T47D (cell line): ENCODE measurements at regions not wholly inside any gene's neighbourhood (a gene's known extent, or its start where the extent isn't known, plus 50 kb on each side); places are given as distances from the start of the nearest gene placed in this dataset.
A peak's percentile ranks its signal among the peaks of the same experiment; 100 is the strongest.
"Not testable (repeated sequence)": the region's sequence is repeated elsewhere in the genome, so short reads cannot be mapped to it uniquely, and the experiment has no call there.

Source experiments
- DNase-seq, 2 experiments: peaks; one replicate each; pipeline versions ENCODE4 v3.0.0 to v3.0.0-alpha.2; 2011 to 2012; ENCODE audit warnings: low read depth in 1 of 2, low spot score in 1 of 2
- JUND ChIP-seq: IDR thresholded peaks from 2 replicates; pipeline ENCODE4 v1.6.1; 2012; ENCODE audit warnings: low read depth
- in situ Hi-C: cut with HindIII; loops from 2 replicates; pipeline ENCODE4 v1.10.0; 2016; ENCODE audit warnings: low sequenced_read_pairs, low pct_unique_long_range_greater_than_20kb

DNA sequence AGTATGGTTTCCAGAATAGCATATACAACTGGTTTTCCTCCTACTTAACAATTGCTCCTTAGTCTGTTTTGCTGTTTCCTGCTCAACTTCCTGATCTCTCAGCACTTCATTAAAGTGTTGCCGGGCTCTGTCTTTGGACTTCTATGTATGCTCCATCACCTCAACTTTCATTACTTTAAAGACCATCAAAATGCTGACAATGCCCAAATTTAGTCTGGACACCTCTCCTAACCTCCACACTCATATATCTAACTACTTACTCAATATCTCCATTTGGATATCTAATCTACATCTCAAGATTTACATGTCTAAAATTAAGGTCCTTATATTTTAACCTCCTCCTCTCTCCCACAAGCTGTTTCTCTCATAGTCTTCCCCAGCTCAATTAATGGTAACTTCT is 54.4 kb upstream of the LGR5 start:
- TF ChIP-seq JUND = no peak
- in situ Hi-C loops = no loop called here
- no peak for DNase-seq

DNA sequence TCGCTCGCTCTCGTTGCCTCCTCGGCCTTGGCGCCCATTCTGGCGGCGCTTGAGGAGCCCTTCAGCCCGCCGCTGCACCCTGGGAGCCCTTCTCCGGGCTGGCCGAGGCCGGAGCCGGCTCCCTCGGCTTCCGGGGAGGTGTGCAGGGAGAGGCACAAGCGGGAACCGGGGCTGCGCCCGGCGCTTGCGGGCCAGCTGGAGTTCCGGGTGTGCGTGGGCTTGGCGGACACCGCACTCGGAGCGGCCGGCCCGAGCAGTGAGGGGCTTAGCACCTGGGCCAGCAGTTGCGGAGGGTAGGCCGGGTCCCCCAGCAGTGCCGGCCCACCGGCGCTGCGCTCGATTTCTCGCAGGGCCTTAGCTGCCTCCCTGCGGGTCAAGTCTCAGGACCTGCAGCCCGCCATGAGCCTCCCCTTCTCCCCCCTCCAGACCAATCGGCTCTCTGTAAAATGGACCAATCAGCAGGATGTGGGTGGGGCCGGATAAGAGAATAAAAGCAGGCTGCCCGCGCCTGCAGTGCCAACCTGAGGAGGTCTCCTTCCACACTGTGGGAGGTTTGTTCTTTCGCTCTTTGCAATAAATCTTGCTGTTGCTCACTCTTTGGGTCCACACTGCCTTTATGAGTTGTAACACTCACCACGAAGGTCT is 62.8 kb upstream of the LGR5 start:
- DNase-seq = peak in 1 of 2 experiments; percentile 9

DNA sequence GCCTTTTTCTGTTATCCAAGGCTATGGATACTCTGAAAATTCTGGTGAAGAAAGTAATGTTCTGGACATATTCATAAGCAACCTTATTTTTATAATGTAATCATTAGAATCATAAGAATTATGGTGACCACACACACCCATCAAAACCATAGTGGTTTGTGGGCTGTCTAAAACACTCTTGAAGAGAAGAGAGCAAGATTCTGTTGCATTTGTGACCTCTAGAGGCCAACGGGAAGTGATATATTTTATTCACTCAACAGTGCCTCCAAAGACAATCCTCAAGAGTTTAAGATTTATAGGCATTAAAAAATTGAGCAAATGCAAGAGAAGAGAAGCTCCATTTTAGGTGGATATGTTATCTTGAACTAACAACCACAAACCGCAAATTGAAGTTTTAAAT is 68.5 kb upstream of the LGR5 start:
- no peak for TF ChIP-seq JUND
- DNase-seq = peak in 1 of 2 experiments; percentile 13
- in situ Hi-C loops = no loop called here

More for the DNA sequence above, 62.8 kb upstream of the LGR5 start:
- in situ Hi-C loops = not testable (repeated sequence)

DNA sequence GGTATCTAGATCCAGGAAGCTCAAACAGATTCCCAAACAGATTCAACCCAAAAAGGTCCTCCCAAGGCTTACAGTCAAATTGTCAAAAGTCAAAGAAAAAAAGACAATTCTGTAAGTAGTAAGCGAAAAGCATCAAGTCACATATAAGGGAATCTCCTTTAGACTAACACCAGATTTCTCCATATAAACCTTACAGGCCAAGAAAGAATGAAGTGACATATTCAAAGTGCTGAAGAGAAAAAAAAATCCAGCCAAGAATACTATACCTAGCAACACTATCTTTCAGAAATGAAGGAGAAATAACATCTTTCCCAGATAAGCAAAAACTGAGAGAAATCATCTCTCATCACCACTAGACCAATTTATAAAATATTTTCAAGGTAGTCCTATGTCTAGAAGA is 79.6 kb upstream of the LGR5 start:
- no peak for TF ChIP-seq JUND
- in situ Hi-C loops = no loop called here
- DNase-seq = no peak

DNA sequence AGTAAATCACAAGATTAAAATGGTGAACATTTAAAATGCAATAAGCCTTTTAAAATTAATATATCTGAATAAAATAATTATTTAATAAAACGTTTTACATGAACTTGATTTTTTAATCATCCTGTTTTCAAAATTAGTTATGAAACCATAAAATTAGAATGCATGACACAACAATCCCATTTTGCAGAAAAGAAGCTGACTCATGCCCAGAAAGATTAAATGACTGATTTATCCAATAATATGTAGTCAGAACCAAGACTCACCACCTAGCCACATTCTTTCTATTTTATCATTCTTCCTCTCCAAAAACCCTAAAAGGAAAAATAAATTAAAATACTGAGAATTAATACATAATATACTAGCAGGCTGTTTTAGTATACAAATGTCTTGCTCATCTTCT is 83.0 kb upstream of the LGR5 start:
- no peak for DNase-seq
- in situ Hi-C loops = no loop called here
- TF ChIP-seq JUND = no peak

DNA sequence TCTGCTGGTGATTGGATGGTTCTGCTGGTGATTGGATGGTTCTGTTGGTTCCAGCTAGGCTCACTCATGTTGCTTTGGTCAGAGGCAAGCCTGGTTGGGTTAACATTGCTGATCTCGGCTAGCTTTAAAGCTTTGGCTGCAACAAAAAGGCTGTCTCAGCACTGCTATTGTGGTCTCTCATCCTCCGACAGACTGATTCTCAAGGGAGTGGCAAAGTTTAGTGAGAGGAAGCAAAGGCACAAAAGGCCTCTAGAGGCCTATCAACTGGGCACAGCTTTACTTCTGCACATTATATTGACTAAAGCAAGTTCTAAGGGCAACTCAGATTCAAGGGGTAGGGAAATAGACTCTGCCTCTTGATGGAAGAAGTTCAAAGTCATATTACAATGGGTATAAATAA is 84.7 kb upstream of the LGR5 start:
- no peak for TF ChIP-seq JUND
- no peak for DNase-seq
- in situ Hi-C loops = no loop called here

DNA sequence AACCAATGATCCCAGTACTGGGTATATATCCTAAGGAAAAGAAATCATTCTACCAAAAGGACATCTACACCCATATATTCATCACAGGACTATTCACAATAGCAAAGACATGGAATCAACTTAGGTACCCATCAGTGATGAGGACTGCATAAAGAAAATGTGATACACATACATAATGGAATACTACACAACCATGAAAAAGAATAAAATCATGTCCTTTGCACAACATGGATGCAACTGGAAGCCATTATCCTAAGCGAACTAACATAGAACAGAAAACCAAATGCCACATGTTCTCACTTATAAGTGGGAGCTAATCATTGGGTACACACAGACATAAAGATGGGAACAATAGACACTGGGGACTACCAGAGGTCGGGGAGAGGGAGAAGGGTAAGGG is 86.0 kb upstream of the LGR5 start:
- no peak for TF ChIP-seq JUND
- DNase-seq = no peak
- in situ Hi-C loops = no loop called here

DNA sequence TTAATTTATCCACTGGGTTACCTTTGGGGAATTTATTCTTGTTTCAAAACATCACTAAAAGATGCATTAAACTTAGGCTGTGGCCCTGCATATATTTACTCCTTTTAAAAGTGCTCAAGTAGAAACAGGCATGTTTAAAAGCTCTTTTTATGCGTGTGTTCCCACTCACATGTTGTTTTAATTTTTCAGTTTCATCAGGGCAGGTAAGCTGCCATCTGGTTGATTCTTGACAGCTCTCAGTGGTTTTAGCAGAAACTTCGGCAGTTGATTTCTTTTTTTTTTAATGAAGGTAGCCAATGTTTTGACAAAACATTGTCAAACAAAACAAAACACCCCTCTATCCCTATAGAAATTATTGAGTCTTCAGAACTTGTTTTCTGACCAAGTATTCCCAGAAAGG is 89.6 kb upstream of the LGR5 start:
- TF ChIP-seq JUND = no peak
- in situ Hi-C loops = no loop called here
- DNase-seq = no peak

DNA sequence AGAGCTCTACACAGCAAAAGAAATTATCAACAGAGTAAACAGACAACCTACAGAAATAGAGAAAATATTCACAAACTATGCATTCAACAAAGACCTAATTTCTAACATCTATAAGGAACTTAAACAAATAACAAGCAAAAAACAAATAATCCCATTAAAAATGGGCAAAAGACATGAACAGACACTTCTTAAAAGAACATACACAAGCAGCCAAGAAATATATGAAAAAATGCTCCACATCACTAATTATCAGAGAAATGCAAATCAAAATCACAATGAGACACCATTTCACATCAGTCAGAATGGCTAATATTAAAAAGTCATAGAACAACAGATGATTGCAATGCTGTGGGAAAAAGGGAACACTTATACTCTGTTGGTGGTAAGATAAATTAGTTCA is 100.7 kb upstream of the LGR5 start:
- in situ Hi-C loops = no loop called here
- no peak for DNase-seq
- TF ChIP-seq JUND = no peak

DNA sequence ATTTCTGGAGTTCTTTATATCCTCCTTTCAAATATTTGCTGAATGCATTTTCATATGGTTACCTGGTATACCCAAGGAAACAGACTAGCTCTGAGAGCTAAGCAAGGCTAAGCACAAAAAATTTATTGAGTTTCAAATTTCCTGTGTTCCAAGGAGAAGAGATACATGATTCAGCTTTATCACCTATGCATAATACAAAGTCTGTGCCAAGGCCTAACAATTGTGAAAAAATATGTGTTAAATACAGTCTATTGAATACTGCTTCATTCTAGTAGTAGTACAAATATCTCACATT is 103.7 kb upstream of the LGR5 start:
- in situ Hi-C loops = no loop called here
- no peak for DNase-seq
- no peak for TF ChIP-seq JUND

DNA sequence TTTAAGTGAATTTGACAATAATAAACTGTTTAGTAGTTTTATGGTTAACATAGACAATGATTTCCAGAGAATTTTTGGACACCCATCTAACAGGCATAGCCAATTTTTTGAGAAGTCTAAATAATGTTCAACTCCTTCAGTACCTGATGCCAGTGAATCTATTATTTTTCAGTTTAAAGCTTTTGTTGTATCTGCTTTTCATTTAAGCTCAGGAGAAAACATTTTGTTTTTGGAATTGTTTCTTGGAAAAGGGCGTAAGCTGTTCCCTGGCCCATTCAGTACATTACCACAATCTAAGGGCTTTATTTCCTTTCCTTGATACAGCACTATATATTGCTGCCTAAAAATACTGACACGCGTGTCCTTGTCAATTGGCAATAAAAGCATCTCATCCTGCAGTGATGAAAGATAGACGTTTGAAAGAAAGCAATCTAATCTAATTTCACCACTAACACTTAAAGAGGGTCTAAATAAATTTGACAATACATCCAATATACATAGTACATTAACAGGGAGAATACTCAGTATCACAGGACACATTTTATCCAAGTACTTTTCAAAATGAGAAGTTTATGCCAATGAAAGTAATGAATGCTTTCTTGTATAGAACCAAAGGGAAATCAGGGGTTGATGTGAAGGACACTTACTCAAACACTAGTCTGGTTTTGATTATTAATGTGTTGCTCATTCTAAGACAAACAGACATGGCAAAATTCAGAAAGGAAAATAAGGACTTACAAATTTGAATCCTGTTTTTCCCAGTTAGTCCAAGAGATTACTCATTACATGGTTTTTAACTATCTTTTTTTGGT is 104.2 kb upstream of the LGR5 start:
- TF ChIP-seq JUND = no peak
- no peak for DNase-seq
- in situ Hi-C loops = no loop called here

DNA sequence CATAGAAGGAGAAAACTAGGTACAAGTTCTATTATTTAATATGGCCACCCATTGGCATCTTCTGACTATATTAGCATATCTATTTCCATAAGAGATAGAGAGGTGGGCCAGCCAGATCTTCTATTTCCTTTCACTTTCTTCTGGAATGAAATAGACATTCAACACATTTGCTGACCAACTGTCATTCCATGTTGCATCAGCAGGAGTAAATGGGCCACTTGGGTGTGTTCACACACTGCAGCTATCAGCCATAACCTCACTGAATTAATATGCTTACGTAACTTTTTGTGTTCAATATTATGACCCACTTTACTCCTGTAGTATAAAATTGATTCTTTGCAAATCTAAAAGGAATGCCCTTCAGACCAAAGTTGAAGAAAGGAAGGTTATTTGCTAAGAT is 106.2 kb upstream of the LGR5 start:
- in situ Hi-C loops = no loop called here
- no peak for DNase-seq
- no peak for TF ChIP-seq JUND

DNA sequence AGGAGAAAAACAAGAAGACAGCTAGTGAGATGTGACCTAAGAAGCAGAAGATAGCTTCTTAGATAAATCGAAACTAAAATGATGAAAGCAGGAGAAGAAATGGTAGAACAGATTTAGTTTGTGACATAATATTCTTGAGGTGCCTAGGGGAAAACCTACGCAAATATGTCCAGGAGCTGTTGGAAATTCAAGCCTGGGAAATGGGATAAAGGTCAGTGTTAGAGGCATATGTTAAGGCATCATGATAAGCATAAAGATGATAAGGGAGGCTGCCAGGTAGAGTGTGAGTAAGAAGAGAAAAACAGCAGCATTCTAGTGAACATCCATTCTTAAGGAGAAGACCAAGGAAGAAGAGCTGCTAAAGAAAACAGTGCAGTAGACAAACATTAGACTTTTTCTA is 109.6 kb upstream of the LGR5 start:
- in situ Hi-C loops = no loop called here
- no peak for DNase-seq
- no peak for TF ChIP-seq JUND

DNA sequence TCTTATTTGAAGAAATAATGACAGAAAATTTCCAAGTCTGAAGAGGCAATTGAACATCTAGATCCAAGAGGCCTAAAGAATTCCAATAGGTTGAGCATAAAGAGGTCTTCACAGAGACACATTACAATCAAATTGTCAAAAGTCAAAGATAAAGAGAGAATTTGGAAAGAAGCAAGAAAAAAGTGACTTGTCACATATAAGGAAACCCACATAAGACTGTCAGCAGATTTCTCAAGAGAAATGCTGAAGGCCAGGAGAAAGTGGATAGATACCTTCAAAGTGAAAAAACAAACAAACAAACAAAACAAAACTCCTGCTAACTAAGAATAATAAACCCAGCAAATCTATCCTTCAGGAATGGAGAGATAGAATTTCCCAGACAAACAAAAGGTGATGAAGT is 118.1 kb upstream of the LGR5 start:
- DNase-seq = no peak
- in situ Hi-C loops = no loop called here
- no peak for TF ChIP-seq JUND
